Loucy (cell line): ENCODE measurements at regions not wholly inside any gene's neighbourhood (a gene's known extent, or its start where the extent isn't known, plus 50 kb on each side); places are given as distances from the start of the nearest gene placed in this dataset.

ENCODE experiments used
- CTCF ChIP-seq: fragments of 200-600 bp; sonication (generic); conservative IDR thresholded peaks from 2 replicates; pipeline ENCODE4 v1.5.1; 2014; ENCODE audit warnings: mild to moderate bottlenecking, antibody characterized with exemption, low read length
- EZH2phosphoT487 ChIP-seq: fragments of 200-600 bp; IDR thresholded peaks from 2 replicates; pipeline ENCODE4 v1.6.1; 2018; ENCODE audit warnings: antibody characterized with exemption, mild to moderate bottlenecking, moderate library complexity, borderline replicate concordance

- TF ChIP-seq CTCF (no peak), EZH2phosphoT487 (no peak)
These were observed 226.1 kb upstream of the GK2 start for GRCh38 chr4:79634111-79634510.
